CD4-positive, alpha-beta T cell (primary cell): ENCODE measurements at regions not wholly inside any gene's neighbourhood (a gene's known extent, or its start where the extent isn't known, plus 50 kb on each side); places are given as distances from the start of the nearest gene placed in this dataset.

Experiments
- ATAC-seq: fragments of 200-7000 bp; cut with Tn5 transposase; one replicate; pipeline ENCODE4 v1.10.0; 2022; ENCODE audit warnings: mild to moderate bottlenecking; ENCODE audit not compliant: poor library complexity
- CTCF ChIA-PET: fragments of 350-600 bp; sonication (Branson Sonifier 250); formaldehyde crosslinking; loops from one replicate; lab custom pipeline; 2021; ENCODE audit warnings: antibody characterized with exemption, inconsistent platforms; lab: Charles Lee
- POLR2A ChIA-PET: fragments of 350-600 bp; sonication (Branson Sonifier 250); formaldehyde crosslinking; loops from one replicate; lab custom pipeline; 2021; ENCODE audit warnings: antibody characterized with exemption, inconsistent platforms; lab: Charles Lee
- DNase-seq, 14 experiments: peaks; one replicate each; pipeline ENCODE4 v3.0.0-alpha.2; 2013 to 2020; ENCODE audit warnings: mixed read lengths in 2 of 14
- H3K27ac ChIP-seq, 2 donors: one replicate each; pipeline versions ENCODE4 v1.5.1 to v1.7.0; 2013; ENCODE audit warnings: low read length in 2 of 2, low read depth in 1 of 2, mild to moderate bottlenecking in 1 of 2
- H3K27me3 ChIP-seq, 2 experiments: 1 replicate in 1 of 2; 2 replicates in 1 of 2; pipeline versions ENCODE4 v1.6.1 to v1.7.0; 2013; ENCODE audit warnings: low read length in 2 of 2, control low read depth in 1 of 2, mild to moderate bottlenecking in 1 of 2, moderate library complexity in 1 of 2; ENCODE audit not compliant: insufficient read depth in 2 of 2, control insufficient read depth in 1 of 2
- H3K36me3 ChIP-seq: one replicate; pipeline ENCODE4 v1.6.1; 2013; ENCODE audit warnings: low read length, control low read depth; ENCODE audit not compliant: insufficient read depth
- H3K4me1 ChIP-seq: one replicate; pipeline ENCODE4 v1.6.1; 2013; ENCODE audit warnings: low read length, control low read depth; ENCODE audit not compliant: insufficient read depth
- H3K4me3 ChIP-seq: one replicate; pipeline ENCODE4 v1.5.1; 2013; ENCODE audit warnings: mild to moderate bottlenecking, low read length, moderate library complexity
- H3K9me3 ChIP-seq, 2 experiments: 1 replicate in 1 of 2; 2 replicates in 1 of 2; pipeline versions ENCODE4 v1.6.1 to v1.7.0; 2013; ENCODE audit warnings: low read length in 2 of 2, mild to moderate bottlenecking in 2 of 2, control low read depth in 1 of 2, moderate library complexity in 1 of 2; ENCODE audit not compliant: control insufficient read depth in 1 of 2, insufficient read depth in 1 of 2
- H3K27ac Mint-ChIP-seq: one replicate; pipeline ENCODE4 v1.8.0; 2020; ENCODE audit warnings: mixed read lengths
- H3K27me3 Mint-ChIP-seq: one replicate; pipeline ENCODE4 v1.8.0; 2021; ENCODE audit warnings: mixed read lengths
- H3K36me3 Mint-ChIP-seq: one replicate; pipeline ENCODE4 v1.8.0; 2021; ENCODE audit warnings: low read depth, mixed read lengths
- H3K4me1 Mint-ChIP-seq: one replicate; pipeline ENCODE4 v1.8.0; 2021; ENCODE audit warnings: low read depth, mixed read lengths
- H3K4me3 Mint-ChIP-seq: one replicate; pipeline ENCODE4 v1.8.0; 2020; ENCODE audit warnings: mild to moderate bottlenecking, mixed read lengths
- H3K9me3 Mint-ChIP-seq: one replicate; pipeline ENCODE4 v1.8.0; 2020; ENCODE audit warnings: mixed read lengths
- intact Hi-C, 2 experiments: fragments of 100-400 bp; cut with DNase I in 1 of 2; cut with micrococcal nuclease in 1 of 2; formaldehyde crosslinking; loops; one replicate each; pipeline versions ENCODE4 v1.15.1 to v1.9.0; 2023 to 2025; cut with DNase I, micrococcal nuclease
- TF ChIP-seq, protein P1 (sequence below): fragments of 200-600 bp; IDR thresholded peaks from one replicate; pipeline ENCODE4 v1.8.0; 2022; ENCODE audit warnings: antibody characterized with exemption, mild to moderate bottlenecking

DNA sequence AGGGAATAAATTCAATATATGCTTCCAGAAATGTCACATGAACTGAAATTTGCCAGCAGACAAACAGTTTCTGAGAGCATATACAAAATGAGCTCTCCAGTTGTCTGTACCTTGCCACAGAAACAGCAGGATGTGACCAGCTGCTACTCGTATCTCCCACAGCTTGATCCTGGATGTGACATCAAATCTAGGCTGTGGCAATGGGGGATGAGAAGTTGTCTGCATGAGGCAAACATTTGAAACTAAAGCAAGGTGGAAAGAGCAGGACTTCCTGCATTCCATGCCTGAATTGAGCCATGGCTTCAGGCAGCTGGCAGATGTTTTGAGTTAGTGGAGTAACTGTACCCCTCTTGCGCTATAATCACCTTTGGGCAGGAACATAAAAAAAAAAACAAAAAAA lies 1724.0 kb downstream of the RPA4 start:
- H3K9me3 ChIP-seq = no peaks in the 10 kb centered on the region
- ChIA-PET POLR2A (no interaction called here), CTCF (no interaction called here)
- intact Hi-C loops = no loop called here
- TF ChIP-seq, protein P1, sequence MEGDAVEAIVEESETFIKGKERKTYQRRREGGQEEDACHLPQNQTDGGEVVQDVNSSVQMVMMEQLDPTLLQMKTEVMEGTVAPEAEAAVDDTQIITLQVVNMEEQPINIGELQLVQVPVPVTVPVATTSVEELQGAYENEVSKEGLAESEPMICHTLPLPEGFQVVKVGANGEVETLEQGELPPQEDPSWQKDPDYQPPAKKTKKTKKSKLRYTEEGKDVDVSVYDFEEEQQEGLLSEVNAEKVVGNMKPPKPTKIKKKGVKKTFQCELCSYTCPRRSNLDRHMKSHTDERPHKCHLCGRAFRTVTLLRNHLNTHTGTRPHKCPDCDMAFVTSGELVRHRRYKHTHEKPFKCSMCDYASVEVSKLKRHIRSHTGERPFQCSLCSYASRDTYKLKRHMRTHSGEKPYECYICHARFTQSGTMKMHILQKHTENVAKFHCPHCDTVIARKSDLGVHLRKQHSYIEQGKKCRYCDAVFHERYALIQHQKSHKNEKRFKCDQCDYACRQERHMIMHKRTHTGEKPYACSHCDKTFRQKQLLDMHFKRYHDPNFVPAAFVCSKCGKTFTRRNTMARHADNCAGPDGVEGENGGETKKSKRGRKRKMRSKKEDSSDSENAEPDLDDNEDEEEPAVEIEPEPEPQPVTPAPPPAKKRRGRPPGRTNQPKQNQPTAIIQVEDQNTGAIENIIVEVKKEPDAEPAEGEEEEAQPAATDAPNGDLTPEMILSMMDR = no peak
- no peaks in the 10 kb centered on the region for H3K27me3 ChIP-seq
- Mint-ChIP-seq H3K4me1 (no peaks in the 10 kb centered on the region), H3K36me3 (no peaks in the 10 kb centered on the region), H3K27ac (no peak overlapping the region), H3K4me3 (no peak overlapping the region), H3K9me3 (no peaks in the 10 kb centered on the region), H3K27me3 (no peaks in the 10 kb centered on the region)
- H3K4me3 ChIP-seq = no peak overlapping the region
- H3K27ac ChIP-seq = no peak overlapping the region
- ATAC-seq = no peak
- no peak for DNase-seq
- H3K4me1 ChIP-seq = no peaks in the 10 kb centered on the region
- no peaks in the 10 kb centered on the region for H3K36me3 ChIP-seq

GRCh38 chrX:98627645-98628044 lies 1743.9 kb downstream of the RPA4 start:
- Mint-ChIP-seq H3K27me3 (no peaks in the 10 kb centered on the region), H3K4me1 (no peaks in the 10 kb centered on the region)
- no peaks in the 10 kb centered on the region for H3K4me1 ChIP-seq

DNA sequence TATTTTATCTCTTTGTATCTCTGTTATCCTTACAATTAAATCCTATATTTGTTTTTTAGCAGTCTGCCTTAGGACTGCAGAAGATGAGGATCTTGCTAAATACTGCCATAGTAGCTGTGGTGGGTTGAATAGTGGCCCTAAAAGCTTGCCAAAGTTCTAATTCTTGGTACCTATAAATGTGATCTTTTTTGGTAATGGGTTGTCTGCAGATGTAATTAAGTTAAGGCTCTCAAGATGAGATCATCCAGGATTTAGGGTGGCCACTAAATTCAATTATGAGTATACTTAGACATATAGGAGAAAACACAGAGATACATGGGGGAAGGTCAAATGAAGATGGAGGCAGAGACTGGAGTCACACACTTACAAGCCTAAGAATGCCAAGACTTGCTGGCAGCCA lies 1753.7 kb downstream of the RPA4 start:
- H3K27me3 ChIP-seq = no peaks in the 10 kb centered on the region
- no peak overlapping the region for H3K4me3 ChIP-seq
- Mint-ChIP-seq H3K4me3 (no peak overlapping the region), H3K36me3 (no peaks in the 10 kb centered on the region), H3K27ac (no peak overlapping the region), H3K9me3 (no peaks in the 10 kb centered on the region), H3K4me1 (no peaks in the 10 kb centered on the region), H3K27me3 (no peaks in the 10 kb centered on the region)
- no peaks in the 10 kb centered on the region for H3K9me3 ChIP-seq
- ATAC-seq = no peak
- POLR2A ChIA-PET = no interaction called here
- CTCF ChIA-PET = no interaction called here
- no peaks in the 10 kb centered on the region for H3K36me3 ChIP-seq
- no peak overlapping the region for H3K27ac ChIP-seq
- no peaks in the 10 kb centered on the region for H3K4me1 ChIP-seq
- TF ChIP-seq, protein P1 = no peak
- intact Hi-C loops = no loop called here
- DNase-seq = no peak

More at GRCh38 chrX:98627645-98628044, 1743.9 kb downstream of the RPA4 start:
- intact Hi-C loops = no loop called here
- Histone ChIP-seq H3K27me3 (no peaks in the 10 kb centered on the region), H3K36me3 (no peaks in the 10 kb centered on the region), H3K27ac (no peak overlapping the region), H3K9me3 (no peaks in the 10 kb centered on the region), H3K4me3 (no peak overlapping the region)
- Mint-ChIP-seq H3K9me3 (no peaks in the 10 kb centered on the region), H3K4me3 (no peak overlapping the region), H3K36me3 (no peaks in the 10 kb centered on the region), H3K27ac (no peak overlapping the region)
- ATAC-seq (no peak), DNase-seq (no peak)
- TF ChIP-seq, protein P1 = no peak
- ChIA-PET CTCF (no interaction called here), POLR2A (no interaction called here)
